NCI-H1694 treated with DMSO at 0.1 percent for 48 hours (cell line): ENCODE measurements at regions not wholly inside any gene's neighbourhood (a gene's known extent, or its start where the extent isn't known, plus 50 kb on each side); places are given as distances from the start of the nearest gene placed in this dataset.
"Not testable (repeated sequence)": the region's sequence is repeated elsewhere in the genome, so short reads cannot be mapped to it uniquely, and the experiment has no call there.

Source experiments
- DNase-seq: peaks from one replicate; lab custom pipeline; 2025; lab: John Stamatoyannopoulos, UW

GRCh38 chr5:97544678-97545077 lies 361.6 kb upstream of the RIOK2 start:
- DNase-seq, result no peak

- DNase-seq, result no peak
These were observed 362.4 kb upstream of the RIOK2 start for GRCh38 chr5:97545446-97545845.

- DNase-seq, result no peak
These were observed 363.0 kb upstream of the RIOK2 start for GRCh38 chr5:97545886-97546535.

GRCh38 chr5:97547430-97547829 lies 364.4 kb upstream of the RIOK2 start:
- no peak for DNase-seq

- DNase-seq, result no peak
These were observed 365.1 kb upstream of the RIOK2 start for GRCh38 chr5:97547999-97548738.

- no peak for DNase-seq
These were observed 365.7 kb upstream of the RIOK2 start for GRCh38 chr5:97548739-97549080.

GRCh38 chr5:97549496-97549895 lies 366.4 kb upstream of the RIOK2 start:
- DNase-seq, result no peak

GRCh38 chr5:97550164-97550563 lies 367.1 kb upstream of the RIOK2 start:
- DNase-seq, result no peak

GRCh38 chr5:97550818-97551217 lies 367.8 kb upstream of the RIOK2 start:
- DNase-seq, result no peak

GRCh38 chr5:97553604-97554452 lies 370.8 kb upstream of the RIOK2 start:
- no peak for DNase-seq

GRCh38 chr5:97554977-97555643 lies 372.1 kb upstream of the RIOK2 start:
- DNase-seq, result no peak

GRCh38 chr5:97555644-97555981 lies 372.6 kb upstream of the RIOK2 start:
- DNase-seq, result no peak

- DNase-seq, result no peak
These were observed 377.0 kb upstream of the RIOK2 start for GRCh38 chr5:97559827-97560598.

- DNase-seq, result no peak
These were observed 377.5 kb upstream of the RIOK2 start for GRCh38 chr5:97560599-97560993.

GRCh38 chr5:97563050-97563657 lies 380.1 kb upstream of the RIOK2 start:
- DNase-seq, result no peak

- no peak for DNase-seq
These were observed 385.3 kb upstream of the RIOK2 start for GRCh38 chr5:97568382-97568781.

GRCh38 chr5:97570242-97570641 lies 387.2 kb upstream of the RIOK2 start:
- no peak for DNase-seq

GRCh38 chr5:97575322-97575721 lies 392.3 kb upstream of the RIOK2 start:
- DNase-seq, result no peak

GRCh38 chr5:97576956-97577355 lies 393.9 kb upstream of the RIOK2 start:
- no peak for DNase-seq

GRCh38 chr5:97579977-97580376 lies 396.9 kb upstream of the RIOK2 start:
- DNase-seq, result not testable (repeated sequence)

- DNase-seq, result no peak
These were observed 397.7 kb upstream of the RIOK2 start for GRCh38 chr5:97580746-97581145.
